ENCODE measurements at regions not wholly inside any gene's neighbourhood (a gene's known extent, or its start where the extent isn't known, plus 50 kb on each side); places are given as distances from the start of the nearest gene placed in this dataset.

GRCh38 chr9:38118862-38119438 lies 49.9 kb upstream of the SHB start:
- no peak for DNase-seq
